ENCODE measurements at regions not wholly inside any gene's neighbourhood (a gene's known extent, or its start where the extent isn't known, plus 50 kb on each side); places are given as distances from the start of the nearest gene placed in this dataset.

GRCh38 chr2:234765279-234765678, 186.5 kb upstream of the SH3BP4 start:
- H3K9me3 Mint-ChIP-seq: peaks cover 4% of the 10 kb centered on the region
- no peaks in the 10 kb centered on the region for H3K4me1 Mint-ChIP-seq (ENCODE audit: low read depth)
- DNase-seq: no peak
- no peak for ATAC-seq
- no peaks in the 10 kb centered on the region for H3K36me3 Mint-ChIP-seq (ENCODE audit: insufficient read depth)
- H3K4me3 Mint-ChIP-seq: no peak overlapping the region
- peaks cover 24% of the 10 kb centered on the region for H3K27me3 Mint-ChIP-seq (ENCODE audit: low read depth)

- ATAC-seq (no peak), DNase-seq (no peak)
- Mint-ChIP-seq H3K36me3 (ENCODE audit: insufficient read depth) (no peaks in the 10 kb centered on the region), H3K27me3 (ENCODE audit: low read depth) (peaks cover 24% of the 10 kb centered on the region), H3K9me3 (peaks cover 4% of the 10 kb centered on the region), H3K4me3 (no peak overlapping the region), H3K4me1 (ENCODE audit: low read depth) (no peaks in the 10 kb centered on the region)
Observed at GRCh38 chr2:234764372-234764771, 187.4 kb upstream of the SH3BP4 start.

GRCh38 chr2:234763002-234763873, 188.6 kb upstream of the SH3BP4 start:
- H3K9me3 Mint-ChIP-seq: peaks cover 7% of the 10 kb centered on the region
- H3K4me1 Mint-ChIP-seq (ENCODE audit: low read depth): no peaks in the 10 kb centered on the region
- H3K36me3 Mint-ChIP-seq (ENCODE audit: insufficient read depth): no peaks in the 10 kb centered on the region
- H3K27me3 Mint-ChIP-seq (ENCODE audit: low read depth): peaks cover 28% of the 10 kb centered on the region
- DNase-seq: no peak
- ATAC-seq: no peak
- H3K4me3 Mint-ChIP-seq: no peak overlapping the region

GRCh38 chr2:234761910-234762309, 189.9 kb upstream of the SH3BP4 start:
- Mint-ChIP-seq H3K36me3 (ENCODE audit: insufficient read depth) (no peaks in the 10 kb centered on the region), H3K9me3 (peaks cover 10% of the 10 kb centered on the region), H3K4me1 (ENCODE audit: low read depth) (no peaks in the 10 kb centered on the region), H3K27me3 (ENCODE audit: low read depth) (peaks cover 30% of the 10 kb centered on the region), H3K4me3 (no peak overlapping the region)
- no peak for ATAC-seq
- DNase-seq: no peak

GRCh38 chr2:234754126-234754525, 197.7 kb upstream of the SH3BP4 start:
- no peaks in the 10 kb centered on the region for H3K4me1 Mint-ChIP-seq (ENCODE audit: low read depth)
- peaks cover 11% of the 10 kb centered on the region for H3K27me3 Mint-ChIP-seq (ENCODE audit: low read depth)
- H3K9me3 Mint-ChIP-seq: peaks cover 6% of the 10 kb centered on the region
- no peaks in the 10 kb centered on the region for H3K36me3 Mint-ChIP-seq (ENCODE audit: insufficient read depth)
- no peak for ATAC-seq
- no peak overlapping the region for H3K4me3 Mint-ChIP-seq
- DNase-seq: no peak

- Mint-ChIP-seq H3K9me3 (peaks cover 6% of the 10 kb centered on the region), H3K36me3 (ENCODE audit: insufficient read depth) (no peaks in the 10 kb centered on the region), H3K27me3 (ENCODE audit: low read depth) (peaks cover 8% of the 10 kb centered on the region), H3K4me1 (ENCODE audit: low read depth) (no peaks in the 10 kb centered on the region), H3K4me3 (no peak overlapping the region)
- ATAC-seq: no peak
- no peak for DNase-seq
Observed at GRCh38 chr2:234753701-234754100, 198.1 kb upstream of the SH3BP4 start.

GRCh38 chr2:234752966-234753365, 198.9 kb upstream of the SH3BP4 start:
- Mint-ChIP-seq H3K9me3 (no peaks in the 10 kb centered on the region), H3K36me3 (ENCODE audit: insufficient read depth) (no peaks in the 10 kb centered on the region), H3K27me3 (ENCODE audit: low read depth) (peaks cover 6% of the 10 kb centered on the region), H3K4me3 (no peak overlapping the region), H3K4me1 (ENCODE audit: low read depth) (no peaks in the 10 kb centered on the region)
- DNase-seq (no peak), ATAC-seq (no peak)

- Mint-ChIP-seq H3K4me3 (no peak overlapping the region), H3K9me3 (no peaks in the 10 kb centered on the region), H3K4me1 (ENCODE audit: low read depth) (no peaks in the 10 kb centered on the region), H3K27me3 (ENCODE audit: low read depth) (peaks cover 11% of the 10 kb centered on the region), H3K36me3 (ENCODE audit: insufficient read depth) (no peaks in the 10 kb centered on the region)
- DNase-seq: no peak
- ATAC-seq: no peak
Observed at GRCh38 chr2:234751275-234751973, 200.4 kb upstream of the SH3BP4 start.

- H3K9me3 Mint-ChIP-seq: no peaks in the 10 kb centered on the region
- DNase-seq (no peak), ATAC-seq (no peak)
- H3K27me3 Mint-ChIP-seq (ENCODE audit: low read depth): peaks cover 16% of the 10 kb centered on the region
- H3K4me1 Mint-ChIP-seq (ENCODE audit: low read depth): no peaks in the 10 kb centered on the region
- no peak overlapping the region for H3K4me3 Mint-ChIP-seq
- no peaks in the 10 kb centered on the region for H3K36me3 Mint-ChIP-seq (ENCODE audit: insufficient read depth)
Observed at GRCh38 chr2:234747833-234748559, 203.8 kb upstream of the SH3BP4 start.

- H3K36me3 Mint-ChIP-seq (ENCODE audit: insufficient read depth): no peaks in the 10 kb centered on the region
- H3K4me1 Mint-ChIP-seq (ENCODE audit: low read depth): no peaks in the 10 kb centered on the region
- no peak overlapping the region for H3K4me3 Mint-ChIP-seq
- no peaks in the 10 kb centered on the region for H3K9me3 Mint-ChIP-seq
- H3K27me3 Mint-ChIP-seq (ENCODE audit: low read depth): peaks cover 16% of the 10 kb centered on the region
- DNase-seq: no peak
- ATAC-seq: no peak
Observed at GRCh38 chr2:234747032-234747431, 204.8 kb upstream of the SH3BP4 start.

- no peak overlapping the region for H3K4me3 Mint-ChIP-seq
- DNase-seq (no peak), ATAC-seq (no peak)
- no peaks in the 10 kb centered on the region for H3K36me3 Mint-ChIP-seq (ENCODE audit: insufficient read depth)
- H3K27me3 Mint-ChIP-seq (ENCODE audit: low read depth): peaks cover 16% of the 10 kb centered on the region
- no peaks in the 10 kb centered on the region for H3K4me1 Mint-ChIP-seq (ENCODE audit: low read depth)
- no peaks in the 10 kb centered on the region for H3K9me3 Mint-ChIP-seq
Observed at GRCh38 chr2:234745347-234745746, 206.5 kb upstream of the SH3BP4 start.

- no peak overlapping the region for H3K4me3 Mint-ChIP-seq
- no peaks in the 10 kb centered on the region for H3K9me3 Mint-ChIP-seq
- no peak for ATAC-seq
Observed at GRCh38 chr2:234741976-234742375, 209.8 kb upstream of the SH3BP4 start.

GRCh38 chr2:234739061-234739460, 212.8 kb upstream of the SH3BP4 start:
- Mint-ChIP-seq H3K36me3 (ENCODE audit: insufficient read depth) (no peaks in the 10 kb centered on the region), H3K27me3 (ENCODE audit: low read depth) (peaks cover 28% of the 10 kb centered on the region), H3K4me1 (ENCODE audit: low read depth) (no peaks in the 10 kb centered on the region), H3K9me3 (peaks cover 9% of the 10 kb centered on the region), H3K4me3 (no peak overlapping the region)
- ATAC-seq (no peak), DNase-seq (no peak)

More at GRCh38 chr2:234741976-234742375, 209.8 kb upstream of the SH3BP4 start:
- H3K36me3 Mint-ChIP-seq (ENCODE audit: insufficient read depth): no peaks in the 10 kb centered on the region
- DNase-seq: no peak
- peaks cover 22% of the 10 kb centered on the region for H3K27me3 Mint-ChIP-seq (ENCODE audit: low read depth)
- H3K4me1 Mint-ChIP-seq (ENCODE audit: low read depth): no peaks in the 10 kb centered on the region

GRCh38 chr2:234735829-234736228, 216.0 kb upstream of the SH3BP4 start:
- no peaks in the 10 kb centered on the region for H3K4me1 Mint-ChIP-seq (ENCODE audit: low read depth)

More at GRCh38 chr2:234735829-234736228, 216.0 kb upstream of the SH3BP4 start:
- H3K9me3 Mint-ChIP-seq: peaks cover 9% of the 10 kb centered on the region
- H3K36me3 Mint-ChIP-seq (ENCODE audit: insufficient read depth): no peaks in the 10 kb centered on the region
- DNase-seq (no peak), ATAC-seq (no peak)
- peaks cover 30% of the 10 kb centered on the region for H3K27me3 Mint-ChIP-seq (ENCODE audit: low read depth)
- no peak overlapping the region for H3K4me3 Mint-ChIP-seq

All from activated T-cell treated with anti-CD3 and anti-CD28 coated beads, Interleukin-2, amount 50 U/mL, for 4 hours (primary cell).